Hematopoietic multipotent progenitor cell treated with erythropoietin and hydrocortisone succinate and interleukin-3 and kit ligand, for 17 days (in vitro differentiated cells): ENCODE measurements at regions not wholly inside any gene's neighbourhood (a gene's known extent, or its start where the extent isn't known, plus 50 kb on each side); places are given as distances from the start of the nearest gene placed in this dataset.

Experiments
- DNase-seq: peaks from one replicate; pipeline ENCODE4 v3.0.0-alpha.2; 2015; ENCODE audit warnings: low spot score

GRCh38 chrX:149274516-149275105, 230.5 kb downstream of the IDS start:
- no peak for DNase-seq

DNA sequence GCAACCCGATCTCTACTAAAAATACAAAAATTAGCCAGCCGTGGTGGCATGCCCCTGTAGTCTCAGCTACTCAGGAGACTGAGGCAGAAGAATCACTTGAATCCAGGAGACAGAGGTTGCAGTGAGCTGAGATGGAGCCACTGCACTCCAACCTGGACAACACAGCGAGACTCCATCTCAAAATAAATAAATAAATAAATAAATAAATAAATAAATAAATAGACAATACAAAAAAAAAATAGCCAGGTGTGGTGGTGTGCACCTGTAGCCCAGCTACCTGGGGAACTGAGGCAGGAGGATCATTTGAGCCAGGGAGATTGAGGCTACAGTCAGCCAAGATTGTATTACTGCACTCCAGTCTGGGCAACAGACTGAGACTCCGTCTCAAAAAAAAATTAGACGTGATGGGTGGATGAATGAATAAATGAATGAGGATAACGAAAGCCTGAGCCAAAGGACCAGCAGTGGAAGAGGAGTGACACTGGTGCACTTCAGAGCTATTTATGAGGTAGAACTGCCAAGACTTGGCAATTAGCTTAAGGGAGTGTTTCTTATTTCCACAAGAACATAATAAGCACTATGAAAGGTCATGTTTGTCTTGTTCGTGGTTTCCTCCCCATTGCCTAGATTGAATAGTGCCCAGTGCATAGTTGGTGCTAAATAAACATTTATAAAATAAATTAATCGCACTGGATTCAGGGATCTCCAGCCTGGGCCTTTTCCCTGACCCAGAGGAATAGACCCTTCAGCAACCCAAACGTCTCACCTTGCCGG, 232.2 kb downstream of the IDS start:
- DNase-seq = no peak

GRCh38 chrX:149267878-149268813, 237.0 kb downstream of the IDS start:
- no peak for DNase-seq

DNA sequence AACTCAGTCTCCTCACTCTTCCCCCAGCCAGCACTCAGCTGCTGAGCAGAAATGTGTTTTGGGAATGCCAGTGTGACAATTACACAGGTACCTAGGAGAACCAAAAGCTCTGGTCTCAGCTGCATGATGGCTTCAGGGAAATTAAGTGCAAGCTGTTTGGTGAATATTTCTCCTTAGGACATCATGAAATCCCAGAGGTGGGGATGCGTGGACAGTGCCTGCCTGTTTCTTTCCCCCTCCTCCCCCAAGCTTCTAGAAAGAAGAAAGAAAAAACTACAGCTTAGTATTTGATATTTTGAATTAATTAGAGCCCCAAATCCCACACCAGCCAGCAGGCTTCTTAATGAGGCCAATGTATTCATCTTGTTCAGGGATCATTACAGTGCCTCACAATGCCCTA, 243.0 kb downstream of the IDS start:
- no peak for DNase-seq

DNA sequence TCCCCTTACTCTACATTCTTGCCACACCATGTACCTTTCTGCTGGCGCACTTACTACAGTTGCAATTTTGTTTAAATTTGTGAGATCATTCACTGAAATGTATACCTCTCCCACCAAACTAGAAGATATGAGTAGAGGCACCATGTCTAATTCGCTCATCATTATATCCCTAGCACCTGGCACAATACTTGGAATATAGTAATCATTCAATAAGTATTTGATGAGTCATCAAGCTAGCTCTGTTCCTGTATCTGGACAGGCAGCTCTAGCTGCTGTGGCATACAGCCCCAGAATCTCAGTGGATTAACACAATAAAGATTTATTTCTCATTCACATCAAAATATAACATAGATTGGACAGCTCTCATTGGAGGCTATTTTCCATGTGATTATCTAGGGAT, 245.9 kb downstream of the IDS start:
- DNase-seq = no peak

GRCh38 chrX:149255860-149256259, 249.2 kb downstream of the IDS start:
- no peak for DNase-seq

DNA sequence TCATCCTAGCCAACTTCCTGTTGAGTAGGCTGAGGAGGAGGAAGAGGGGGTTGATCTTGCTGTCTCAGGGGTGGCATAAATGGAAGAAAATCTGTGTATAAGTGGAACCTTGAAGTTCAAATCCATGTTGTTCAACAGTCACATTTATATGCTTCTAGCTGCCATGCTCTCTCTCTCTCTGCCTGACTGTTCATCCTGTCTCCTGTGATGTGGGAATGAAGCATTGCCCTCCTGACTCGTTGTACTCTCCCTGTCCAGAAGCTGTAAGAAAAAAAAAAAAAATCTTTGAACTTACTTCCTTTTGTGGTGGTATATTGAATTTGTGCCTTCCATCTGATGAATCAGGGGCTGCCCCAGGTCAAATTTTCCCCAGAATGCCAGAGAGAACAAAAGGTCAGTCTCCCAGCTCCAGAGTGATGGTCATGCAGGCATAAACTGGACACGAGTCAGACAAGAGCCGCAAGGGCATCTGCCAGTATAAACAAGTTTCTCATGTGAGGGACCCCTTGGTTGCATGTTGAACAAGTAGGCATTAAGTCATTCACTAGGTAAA, 257.0 kb downstream of the IDS start:
- DNase-seq = no peak

DNA sequence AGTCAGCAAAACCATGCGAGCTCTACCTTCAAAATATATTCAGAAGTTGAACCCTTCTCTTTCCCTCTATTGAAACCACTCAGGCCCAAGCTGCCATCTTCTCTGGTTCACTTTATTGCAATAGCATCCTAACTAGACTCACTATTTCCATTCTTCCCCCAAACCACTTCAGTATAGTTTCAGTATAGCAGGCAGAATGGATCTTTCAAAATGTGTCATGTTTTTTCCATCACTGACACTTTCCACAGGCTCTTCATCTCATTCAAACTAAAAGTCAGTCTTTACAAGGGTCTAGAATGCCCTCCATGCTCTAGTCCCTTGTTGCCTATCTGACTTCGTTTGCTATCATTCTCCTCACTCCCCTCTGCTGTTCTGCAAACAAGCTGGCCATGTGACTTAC, 274.4 kb downstream of the IDS start:
- no peak for DNase-seq

GRCh38 chrX:149223854-149224253, 281.3 kb downstream of the IDS start:
- no peak for DNase-seq

DNA sequence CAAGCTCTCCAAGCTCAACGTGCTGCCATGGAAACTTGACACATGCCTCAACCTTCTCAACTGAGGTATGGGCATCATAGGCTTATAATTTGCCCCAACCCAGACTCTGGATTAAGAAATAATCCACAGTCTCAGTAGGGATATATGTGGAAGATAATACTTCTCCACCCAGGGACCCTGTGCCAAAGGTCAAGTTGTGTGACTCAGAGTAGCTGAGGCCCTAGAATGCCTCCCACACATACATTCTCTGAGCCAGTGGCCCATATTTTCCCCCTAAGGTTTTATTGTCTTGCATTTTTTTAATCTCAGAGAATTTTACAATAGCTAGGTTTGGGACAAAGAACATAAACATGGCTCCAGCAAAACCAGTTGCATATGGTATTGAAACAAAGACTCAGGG, 283.1 kb downstream of the IDS start:
- DNase-seq = no peak

- DNase-seq = no peak
Measured at GRCh38 chrX:149221230-149221629, 283.9 kb downstream of the IDS start.

DNA sequence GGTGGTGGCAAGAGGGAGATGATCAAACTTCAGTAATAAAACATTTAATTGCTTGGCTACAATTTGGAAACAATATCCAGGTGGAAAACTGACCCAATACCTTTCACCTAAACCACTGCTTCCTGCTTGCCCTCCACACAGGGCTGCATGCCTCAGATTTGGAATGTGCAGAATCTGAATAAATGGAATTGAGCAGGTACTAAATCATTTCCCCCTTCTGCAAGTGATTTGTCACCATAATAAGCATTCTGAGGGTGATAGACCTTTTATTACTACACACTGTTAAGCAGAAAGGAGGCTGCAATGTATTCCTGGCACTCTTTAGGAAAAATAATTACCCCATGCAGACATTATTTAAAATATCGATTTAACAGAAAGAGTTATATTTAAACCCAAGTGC, 291.8 kb downstream of the IDS start:
- no peak for DNase-seq

GRCh38 chrX:149208307-149208706, 296.8 kb downstream of the IDS start:
- no peak for DNase-seq

GRCh38 chrX:149207518-149207917, 297.6 kb downstream of the IDS start:
- DNase-seq = no peak

GRCh38 chrX:149205937-149206336, 299.2 kb downstream of the IDS start:
- DNase-seq = no peak

- no peak for DNase-seq
Measured at GRCh38 chrX:149205081-149205480, 300.0 kb downstream of the IDS start.

- DNase-seq = no peak
Measured at GRCh38 chrX:149199734-149200133, 305.4 kb downstream of the IDS start.

- DNase-seq = no peak
Measured at GRCh38 chrX:149198980-149199732, 305.9 kb downstream of the IDS start.

DNA sequence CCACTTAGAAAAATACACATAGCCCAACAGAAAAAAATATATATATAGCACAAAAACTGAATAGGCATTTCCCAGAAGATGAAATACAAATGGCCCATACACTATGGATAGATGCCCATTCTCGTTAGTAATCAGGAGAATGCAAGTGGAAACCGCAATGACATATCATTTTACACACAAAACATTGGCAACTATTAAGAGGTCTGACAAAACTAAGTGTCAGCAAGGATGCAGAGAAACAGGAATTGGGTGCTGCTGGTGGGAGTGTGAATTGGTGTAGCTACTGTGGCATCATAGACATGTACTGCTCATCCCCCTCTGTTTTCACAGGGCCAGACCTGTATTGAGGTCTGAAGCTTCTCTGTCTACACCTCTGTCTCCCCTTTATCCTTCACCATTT, 320.0 kb downstream of the IDS start:
- DNase-seq = no peak

DNA sequence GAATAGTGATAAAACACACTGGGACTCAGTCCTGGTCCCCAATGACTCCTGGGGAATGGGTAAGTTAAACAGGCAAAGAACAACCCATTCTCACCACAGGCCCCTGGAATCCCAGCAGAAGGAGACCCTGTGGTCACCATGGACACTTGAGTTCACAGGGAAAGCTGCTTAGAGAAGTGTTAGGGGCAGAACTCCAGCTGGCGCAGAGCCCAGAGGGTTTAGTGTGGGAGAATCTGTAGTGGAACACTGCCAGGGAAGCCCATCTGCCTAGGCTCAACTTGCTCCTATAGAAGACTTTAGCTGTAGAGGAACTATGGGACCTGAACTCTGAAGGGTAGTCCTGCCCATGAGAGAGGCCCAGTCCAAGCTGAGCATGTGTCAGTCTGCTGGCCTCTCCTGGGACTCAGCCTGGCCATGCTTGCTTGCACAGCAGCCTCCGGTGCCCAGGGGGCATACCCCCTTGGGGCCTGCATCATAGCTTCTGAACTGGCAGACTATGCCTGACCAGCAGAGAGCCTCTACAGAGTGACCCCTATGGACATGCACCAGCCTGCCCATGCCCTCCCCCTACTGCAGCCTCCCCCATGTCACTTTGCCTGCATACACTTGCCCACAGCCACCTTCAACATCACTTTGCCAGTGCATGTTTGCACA, 343.5 kb downstream of the IDS start:
- no peak for DNase-seq

DNA sequence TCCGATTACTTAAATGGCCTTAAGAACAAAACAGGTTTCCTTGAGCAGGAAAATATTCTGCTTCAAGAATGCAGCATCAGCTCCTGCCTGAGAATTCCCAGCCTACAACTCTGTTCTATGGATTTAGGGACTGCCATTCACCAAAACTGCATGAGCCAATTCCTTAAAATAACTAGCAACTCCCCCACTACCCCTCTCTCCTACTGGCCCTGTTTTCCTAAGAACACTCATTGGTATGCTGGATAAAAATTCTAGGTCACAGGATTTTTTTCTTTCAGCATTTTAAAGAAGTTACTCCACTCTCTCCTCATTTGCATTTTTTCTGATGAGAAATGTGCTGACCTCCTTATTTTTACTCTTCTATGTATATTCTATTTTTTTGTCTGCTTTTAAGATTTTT, 347.1 kb downstream of the IDS start:
- no peak for DNase-seq
